NAMALWA (cell line): ENCODE measurements at regions not wholly inside any gene's neighbourhood (a gene's known extent, or its start where the extent isn't known, plus 50 kb on each side); places are given as distances from the start of the nearest gene placed in this dataset.

Experiments
- DNase-seq: peaks from one replicate; pipeline ENCODE4 v3.0.0-alpha.2; 2015; ENCODE audit warnings: low spot score

DNA sequence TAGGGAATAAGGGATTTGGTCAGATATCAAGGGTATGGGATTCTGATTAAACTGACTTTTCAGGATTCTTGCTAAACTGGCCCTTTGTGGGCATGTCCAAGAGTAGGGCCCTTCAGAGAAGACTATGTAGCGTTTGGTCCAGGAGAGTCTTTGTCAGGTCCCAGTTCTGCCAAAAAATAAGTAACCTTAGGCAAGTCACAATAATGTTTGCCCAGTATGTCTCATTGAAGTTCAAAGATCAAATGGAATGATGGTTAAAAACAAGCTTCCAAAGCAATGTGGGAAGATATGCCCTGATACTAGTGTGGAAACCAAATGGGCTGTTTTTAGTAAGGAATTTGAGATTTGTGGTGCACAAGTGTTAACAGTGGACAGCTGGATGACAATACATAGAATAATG, 454.4 kb downstream of the WDR72 start:
- DNase-seq = no peak

DNA sequence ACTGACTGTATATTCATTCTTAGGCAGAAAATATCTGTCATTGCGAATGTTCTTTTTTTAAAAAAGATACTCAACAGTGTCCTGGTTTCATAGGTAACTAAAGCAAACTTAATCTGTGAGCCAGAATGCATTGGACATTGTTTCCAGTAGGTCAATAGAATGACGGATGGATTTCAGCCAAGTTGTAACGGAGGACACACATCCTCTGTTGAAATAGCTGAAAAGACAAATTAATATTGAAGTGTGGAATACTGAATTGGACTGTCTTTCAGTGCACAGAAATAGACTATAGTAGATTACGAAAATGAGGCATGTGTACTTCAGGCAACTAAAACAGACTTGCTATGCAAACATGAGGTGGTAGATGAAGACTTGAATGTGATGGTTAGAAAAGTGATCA, 461.6 kb downstream of the WDR72 start:
- no peak for DNase-seq

DNA sequence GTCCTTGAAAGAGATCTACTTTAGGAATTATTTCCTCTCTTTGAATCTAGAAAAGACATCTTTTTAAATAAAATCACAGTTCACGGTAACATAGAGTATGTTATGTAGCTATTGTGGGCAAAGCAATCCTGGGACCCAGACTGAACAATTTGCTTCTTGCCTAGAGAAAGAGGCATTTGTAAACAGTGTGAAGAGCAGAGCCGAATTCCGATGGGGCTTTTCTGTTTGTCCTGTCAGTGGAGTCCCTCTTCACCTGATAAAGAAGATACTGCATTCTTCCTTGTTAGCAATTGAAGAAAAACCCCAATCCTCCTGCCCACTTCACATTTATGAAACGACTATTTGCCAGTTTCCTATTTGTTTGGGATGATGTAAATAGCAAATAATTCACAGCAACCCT, 462.9 kb downstream of the WDR72 start:
- DNase-seq = no peak

DNA sequence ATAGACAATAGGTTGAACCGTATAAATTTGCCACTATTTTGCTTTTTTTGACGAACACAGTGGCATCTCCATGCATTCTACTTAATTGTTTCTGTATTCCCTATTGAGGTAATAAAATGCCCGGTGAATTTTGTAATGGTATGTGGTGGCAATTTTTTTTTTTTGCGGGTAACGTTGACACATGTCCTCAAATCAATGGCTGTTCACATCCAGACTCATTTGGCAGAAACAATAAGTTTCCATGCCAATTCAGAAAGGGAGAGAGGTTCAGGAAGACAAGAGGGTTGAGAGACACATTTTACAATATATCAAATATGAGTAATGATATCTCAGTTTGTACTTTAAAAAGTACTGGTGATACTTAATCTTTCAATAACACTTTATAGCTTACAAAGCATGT, 463.9 kb downstream of the WDR72 start:
- DNase-seq = no peak

DNA sequence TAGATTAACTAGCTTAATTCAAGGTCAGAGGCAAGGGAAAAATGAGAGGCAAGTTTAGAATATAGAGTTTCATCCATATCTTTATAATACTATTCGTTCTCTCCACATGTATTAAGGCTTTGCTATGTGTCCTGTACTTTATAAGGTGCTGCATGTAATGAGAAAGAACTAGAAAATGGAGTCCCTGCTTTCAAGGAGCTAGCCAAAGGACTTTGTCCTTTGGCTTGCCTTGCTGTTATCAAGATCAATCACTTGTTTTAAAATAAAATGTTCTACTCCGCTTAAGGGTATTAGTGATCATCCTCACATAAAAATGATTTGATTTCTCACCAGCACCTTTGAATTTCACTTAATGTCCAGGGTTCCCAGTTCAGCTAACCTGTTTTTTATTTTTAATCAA, 470.9 kb downstream of the WDR72 start:
- no peak for DNase-seq

DNA sequence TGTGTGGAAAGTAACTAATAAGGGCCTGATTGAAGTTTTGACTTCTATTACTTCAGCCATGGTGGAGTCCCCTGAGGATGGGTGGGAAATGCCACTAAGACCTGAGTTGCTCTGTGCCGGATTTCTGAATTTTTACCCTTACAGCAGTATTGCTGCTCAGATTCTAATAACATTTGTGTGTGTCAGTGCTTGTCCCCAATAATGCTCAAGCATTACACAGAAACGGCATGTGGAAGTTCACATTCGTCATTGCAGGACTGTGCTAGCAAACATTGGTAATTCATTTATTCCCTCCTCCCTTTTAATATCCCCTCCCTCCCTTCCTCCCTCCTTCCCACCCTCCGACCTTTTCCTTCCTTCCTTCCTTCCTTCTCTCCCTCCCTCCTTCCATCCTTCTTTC, 484.5 kb upstream of the ONECUT1 start:
- no peak for DNase-seq

DNA sequence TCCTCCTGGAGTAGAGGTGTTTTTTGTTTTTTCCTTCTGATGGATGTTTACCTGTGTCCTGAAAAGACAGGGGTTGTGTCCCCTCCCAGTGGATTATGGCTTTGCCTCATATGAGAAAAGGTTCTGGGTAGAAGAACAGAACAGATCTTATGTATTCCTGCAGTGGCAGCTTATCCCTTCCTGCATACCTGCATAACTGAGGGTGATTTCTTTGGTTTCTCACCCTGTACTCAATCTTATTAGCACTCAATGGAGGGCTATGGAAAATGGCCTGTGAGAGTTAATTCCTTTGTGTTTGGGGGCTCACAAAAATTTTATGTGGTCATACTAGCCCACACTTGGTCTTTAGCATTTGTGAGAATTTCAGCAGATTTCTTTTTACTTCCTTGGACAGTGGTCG, 482.0 kb upstream of the ONECUT1 start:
- no peak for DNase-seq

DNA sequence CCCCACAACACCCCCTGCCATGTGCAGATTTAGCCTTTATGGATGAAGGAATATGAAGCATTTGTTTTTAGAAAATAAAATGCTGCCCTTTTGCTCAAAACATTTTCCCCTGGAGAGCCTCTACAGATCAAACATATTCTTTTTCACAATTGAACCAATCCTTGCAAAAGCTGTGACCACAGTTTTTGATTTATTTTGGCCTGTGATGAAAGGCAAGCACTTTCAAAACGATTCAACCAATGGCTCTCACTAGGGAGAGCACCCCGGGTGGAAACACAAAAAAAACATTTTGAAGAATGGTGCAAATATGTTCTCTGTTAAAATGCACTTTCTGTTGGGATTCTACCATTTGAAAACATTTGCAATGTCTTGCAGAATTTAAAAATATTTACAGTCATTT, 476.0 kb upstream of the ONECUT1 start:
- no peak for DNase-seq

DNA sequence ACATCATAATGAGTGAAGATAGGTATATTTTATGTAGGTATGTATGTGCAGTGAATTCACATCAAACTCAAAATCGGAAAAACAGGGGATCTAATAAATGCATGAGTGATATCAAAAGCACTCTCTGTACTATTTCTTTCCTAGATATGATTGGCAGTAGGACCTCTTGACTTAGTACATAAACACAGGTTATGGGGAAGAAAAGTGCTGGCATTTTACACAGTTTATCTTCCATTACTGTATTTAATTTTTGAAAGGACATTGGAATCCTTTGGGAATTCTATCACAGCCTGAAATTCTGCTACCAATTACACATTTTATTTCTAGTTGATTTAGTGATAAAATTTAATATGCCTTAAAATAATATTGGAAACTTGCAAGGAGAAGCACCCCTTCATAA, 470.5 kb upstream of the ONECUT1 start:
- no peak for DNase-seq

DNA sequence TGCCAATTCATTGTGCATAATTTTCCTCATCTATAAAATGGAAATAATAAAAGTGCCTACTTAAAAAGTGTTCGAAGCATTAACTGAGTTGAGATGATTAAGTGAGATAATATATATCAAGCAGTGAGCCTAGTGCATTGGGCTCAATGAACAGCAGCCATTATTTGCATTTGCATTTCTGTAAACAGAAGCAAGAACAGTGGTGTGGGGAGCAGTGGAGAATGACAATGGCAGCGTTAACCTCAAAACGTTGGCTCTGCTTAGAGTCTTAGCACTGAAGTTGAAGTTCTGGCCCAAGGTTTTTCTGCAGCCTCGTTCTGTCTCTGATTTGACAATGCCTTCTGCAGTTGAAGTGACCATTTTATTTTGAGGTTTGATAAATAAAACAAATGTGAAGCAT, 466.3 kb upstream of the ONECUT1 start:
- DNase-seq = no peak

DNA sequence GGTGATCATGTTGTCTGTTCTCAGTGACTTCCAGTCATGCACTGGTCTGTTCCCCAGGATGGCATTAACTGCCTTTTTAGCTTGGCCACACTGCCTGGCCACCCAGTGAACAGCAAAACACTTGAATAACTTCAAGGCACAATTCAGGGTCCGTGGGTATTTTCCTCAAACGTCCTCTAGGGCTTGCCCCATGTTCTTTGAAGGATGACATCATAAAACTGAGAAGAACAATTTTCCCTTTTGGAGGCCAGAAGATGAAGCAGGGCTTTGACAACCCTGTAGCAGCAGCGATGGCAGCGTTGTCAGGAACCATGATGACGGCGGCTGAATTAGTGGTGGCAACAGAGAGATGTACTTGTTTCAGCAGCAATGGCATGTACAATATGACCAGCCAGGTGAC, 465.9 kb upstream of the ONECUT1 start:
- DNase-seq = peak; percentile 2

DNA sequence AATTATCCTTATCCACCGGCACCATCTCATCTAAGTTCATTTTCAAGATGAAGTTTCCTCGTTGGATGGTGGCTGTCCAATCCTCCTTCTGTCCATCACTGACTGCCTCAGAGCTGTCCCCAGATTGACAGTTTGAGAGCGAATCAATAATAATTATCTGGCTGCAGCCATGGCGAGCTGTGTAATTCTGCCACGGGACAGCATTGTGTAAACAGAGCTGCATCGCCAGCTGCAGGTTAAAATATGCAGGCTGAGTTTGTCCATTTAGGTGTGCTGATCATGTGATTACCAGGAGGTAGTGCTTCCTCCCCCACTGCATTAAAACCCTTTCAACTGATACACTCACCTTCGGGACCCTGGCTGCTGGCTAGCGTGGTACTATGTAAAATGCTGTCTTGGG, 461.9 kb upstream of the ONECUT1 start:
- no peak for DNase-seq

DNA sequence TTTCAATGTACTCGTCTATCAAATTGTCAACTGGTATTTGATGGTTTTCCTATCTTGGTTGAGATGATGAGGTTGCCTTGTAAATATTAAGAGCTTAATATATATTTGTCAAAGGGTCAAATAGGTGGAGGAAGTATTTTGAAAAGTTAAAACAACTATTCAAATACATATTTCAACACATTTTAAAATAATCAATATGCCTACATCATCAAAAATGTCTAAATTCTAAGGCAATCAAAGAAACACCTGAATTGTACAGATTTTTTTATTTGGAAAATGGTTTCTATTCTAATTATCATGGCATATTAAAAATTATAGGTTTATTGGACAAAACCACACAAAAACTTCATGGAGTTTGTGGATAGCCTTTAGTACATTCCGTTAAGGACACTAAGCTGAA, 461.4 kb upstream of the ONECUT1 start:
- DNase-seq = no peak

DNA sequence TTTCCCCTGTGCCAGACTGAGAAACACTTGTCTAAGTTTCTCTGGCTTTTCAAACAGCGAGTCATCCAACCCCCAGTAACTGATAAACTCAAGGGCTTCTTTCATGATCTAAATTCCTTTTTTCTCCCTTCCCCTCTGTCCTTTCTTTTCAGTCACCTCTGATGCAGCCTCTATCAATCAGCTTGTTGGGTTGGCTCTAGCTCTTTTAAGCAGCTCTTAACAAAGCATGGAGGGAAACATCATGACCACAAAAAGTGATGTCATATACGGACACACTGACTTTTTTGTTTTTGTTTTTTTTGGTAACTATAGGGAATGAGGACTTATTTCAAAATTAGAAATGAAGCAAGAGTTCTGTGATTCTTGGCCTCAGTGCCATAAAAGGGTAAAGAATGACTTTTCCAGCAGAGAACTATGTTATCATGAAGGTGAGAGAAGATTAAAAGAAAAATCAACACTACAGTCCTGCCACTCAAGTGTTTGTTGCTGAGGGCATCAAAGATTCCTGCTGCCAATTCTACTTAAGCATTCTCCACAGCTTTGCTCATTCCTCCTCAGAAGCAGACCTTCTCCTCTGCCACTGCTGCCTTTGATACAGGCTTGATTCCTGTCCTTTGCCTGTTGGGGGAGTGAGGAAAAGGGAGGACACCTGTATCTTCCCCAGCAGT, 457.0 kb upstream of the ONECUT1 start:
- DNase-seq = no peak

DNA sequence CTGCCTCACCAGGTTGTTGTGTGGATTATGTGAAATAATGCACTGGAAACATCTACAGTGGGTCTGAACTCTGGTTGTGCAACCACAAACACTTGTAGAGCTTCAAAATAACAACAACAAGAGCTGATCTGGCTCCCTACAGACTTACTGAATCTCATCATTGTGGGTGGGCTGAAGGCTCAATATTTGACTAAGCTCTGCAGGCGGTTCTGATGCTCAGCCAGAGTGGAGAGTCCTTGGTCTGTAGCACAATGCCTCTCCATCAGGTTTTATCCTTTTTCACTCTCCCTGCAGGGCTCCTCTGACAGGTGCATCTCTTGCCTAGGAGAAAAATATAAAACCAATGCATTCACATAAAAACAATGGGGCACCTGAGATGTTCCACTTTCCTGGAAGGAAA, 456.3 kb upstream of the ONECUT1 start:
- no peak for DNase-seq

DNA sequence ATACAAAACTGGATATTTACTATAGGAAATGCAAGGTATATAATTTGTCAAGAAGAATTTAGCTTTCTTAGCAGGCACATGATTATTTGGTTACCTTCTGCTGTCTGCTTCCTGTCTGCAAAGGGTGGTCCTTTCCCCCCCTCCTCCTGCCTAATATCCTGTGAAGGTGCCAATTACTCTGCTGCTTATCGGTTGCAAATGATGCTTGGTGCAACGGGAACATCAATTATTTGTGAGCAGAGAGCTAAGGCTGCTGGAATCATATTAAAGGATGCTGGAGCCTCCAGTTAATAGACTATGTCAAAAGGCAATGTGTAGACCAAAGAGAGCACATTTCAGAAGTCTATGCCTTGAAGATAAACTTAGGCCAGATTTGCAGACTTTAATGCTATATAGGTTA, 443.7 kb upstream of the ONECUT1 start:
- no peak for DNase-seq

DNA sequence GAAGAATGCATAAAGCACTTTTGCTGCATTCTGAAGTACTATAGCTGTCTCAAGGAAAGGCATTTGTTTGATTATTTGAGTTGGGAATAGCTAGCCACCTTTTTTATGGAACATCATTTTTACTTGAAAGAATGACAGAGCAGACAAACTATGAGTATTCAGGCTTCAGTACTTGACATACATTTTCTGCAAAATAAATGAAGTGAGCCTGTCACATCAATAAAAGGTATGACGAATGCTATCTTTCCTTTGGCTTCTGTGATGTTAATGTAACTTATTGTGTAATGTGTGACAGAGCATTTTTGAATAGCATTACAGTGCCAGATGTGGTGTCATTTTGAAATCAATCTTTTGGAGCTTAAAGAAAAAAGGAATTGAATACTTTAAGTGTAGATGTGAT, 440.3 kb upstream of the ONECUT1 start:
- DNase-seq = no peak

DNA sequence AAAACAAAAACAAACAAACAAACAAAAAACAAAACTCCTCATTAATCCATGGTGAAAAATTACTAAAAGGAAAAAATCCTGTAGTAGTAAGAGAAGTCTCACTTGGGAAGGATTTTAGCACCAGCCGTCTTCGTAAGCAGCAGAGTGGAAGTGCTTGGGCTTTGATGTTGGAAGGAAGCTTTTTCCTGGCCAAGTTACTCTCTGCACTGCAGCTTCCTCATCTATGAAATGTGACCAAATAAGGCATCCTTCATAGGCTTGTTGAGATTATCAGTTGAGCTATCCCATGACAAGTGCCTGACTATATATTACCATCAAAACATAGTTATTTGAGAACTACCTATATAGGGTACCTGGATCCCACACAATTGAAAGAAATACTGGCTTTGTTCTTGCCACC, 436.4 kb upstream of the ONECUT1 start:
- no peak for DNase-seq

DNA sequence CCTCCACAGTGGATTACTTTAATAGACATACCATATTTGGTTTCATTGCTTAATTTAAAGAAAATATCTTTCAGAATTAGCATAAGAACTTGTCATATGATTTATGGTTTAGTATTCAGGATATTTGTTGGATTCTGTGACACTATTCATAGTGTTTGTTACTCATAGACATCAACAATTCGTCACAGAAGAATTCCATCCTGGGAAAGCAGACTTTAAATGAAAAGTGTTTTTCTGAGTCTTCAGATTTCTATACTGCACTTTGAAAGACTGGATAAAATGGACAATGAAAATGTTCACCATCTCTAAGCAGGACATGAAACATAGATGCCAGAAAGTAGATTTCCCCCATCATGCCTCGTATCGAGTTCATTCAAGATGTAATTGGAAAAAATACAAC, 435.6 kb upstream of the ONECUT1 start:
- no peak for DNase-seq

DNA sequence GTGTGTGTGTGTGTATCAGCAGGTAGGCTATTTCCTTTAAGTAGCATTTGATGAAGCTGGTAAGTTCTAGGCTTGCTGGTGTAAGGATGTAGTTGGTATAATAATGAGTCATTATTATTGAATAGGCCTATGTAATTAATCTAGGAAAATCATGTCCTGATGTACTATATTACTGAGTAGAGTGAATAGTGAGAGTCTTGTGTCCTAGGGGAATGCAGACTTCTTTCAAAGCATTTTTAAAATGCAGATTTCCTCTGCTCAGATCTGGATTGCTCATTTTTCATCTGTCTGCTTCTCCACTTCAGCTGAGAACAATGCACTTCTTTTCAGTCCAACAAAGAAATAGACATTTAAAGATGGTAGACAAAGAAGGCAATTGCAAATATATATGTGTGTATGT, 434.2 kb upstream of the ONECUT1 start:
- no peak for DNase-seq

DNA sequence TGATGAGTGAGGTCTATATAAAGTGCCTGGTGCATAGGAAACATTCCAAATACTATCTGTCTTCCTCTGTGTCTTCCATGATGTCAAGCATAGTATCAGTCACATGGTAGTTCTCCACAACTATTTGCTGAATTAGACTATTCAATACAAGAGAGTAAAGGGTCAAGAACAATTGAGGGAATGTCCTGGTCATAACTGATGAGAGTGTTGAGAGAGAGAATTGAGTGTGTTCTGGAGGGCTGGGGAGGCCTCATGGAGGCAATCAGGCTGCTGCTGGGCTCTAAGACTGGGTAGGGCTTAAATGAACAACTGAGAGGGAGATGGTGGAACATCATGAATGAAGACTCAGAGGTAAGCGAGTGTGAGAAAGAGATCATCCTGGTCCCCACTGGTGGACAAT, 433.7 kb upstream of the ONECUT1 start:
- no peak for DNase-seq

DNA sequence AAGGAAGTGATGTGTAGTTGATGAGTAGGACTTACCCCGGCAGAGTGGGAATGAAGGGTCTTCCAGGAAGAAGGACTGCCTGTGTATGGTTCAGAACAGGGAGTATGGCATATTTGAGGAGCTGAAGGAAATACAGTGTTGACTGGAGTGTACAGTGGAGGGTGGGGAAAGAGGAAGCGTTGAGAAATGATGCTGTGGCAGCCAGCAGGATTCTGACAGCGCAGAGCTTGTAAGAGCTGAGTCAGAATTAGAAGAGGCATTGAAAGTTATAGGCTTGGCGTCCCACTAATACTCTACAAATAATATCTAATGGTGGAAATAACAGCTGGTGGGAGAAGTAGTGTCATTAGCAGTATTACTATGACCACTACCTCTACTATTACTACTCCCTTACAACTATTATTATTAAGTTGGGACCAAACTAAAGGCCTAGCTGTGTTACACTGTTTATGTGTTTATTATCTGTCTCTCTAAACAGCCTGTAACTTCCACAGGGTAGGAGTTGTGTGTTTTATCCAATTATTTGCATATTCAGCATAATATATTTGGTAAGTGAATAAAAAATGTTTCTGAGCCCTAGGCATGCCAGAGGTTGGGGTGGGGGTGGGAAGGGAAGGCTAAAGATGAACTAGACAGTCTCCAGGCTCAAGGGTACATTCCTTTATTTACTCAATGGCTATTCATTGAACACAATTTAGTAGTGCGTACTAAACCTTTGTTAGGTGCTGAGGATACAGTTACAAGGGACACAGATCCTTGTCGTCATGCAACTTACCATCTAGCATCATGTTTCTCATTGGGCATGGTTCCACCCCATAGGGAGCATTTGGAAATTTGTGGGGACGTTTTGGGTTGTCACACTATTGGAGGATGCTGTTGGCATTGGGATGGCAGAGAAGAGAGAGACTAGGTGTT, 428.8 kb upstream of the ONECUT1 start:
- no peak for DNase-seq

DNA sequence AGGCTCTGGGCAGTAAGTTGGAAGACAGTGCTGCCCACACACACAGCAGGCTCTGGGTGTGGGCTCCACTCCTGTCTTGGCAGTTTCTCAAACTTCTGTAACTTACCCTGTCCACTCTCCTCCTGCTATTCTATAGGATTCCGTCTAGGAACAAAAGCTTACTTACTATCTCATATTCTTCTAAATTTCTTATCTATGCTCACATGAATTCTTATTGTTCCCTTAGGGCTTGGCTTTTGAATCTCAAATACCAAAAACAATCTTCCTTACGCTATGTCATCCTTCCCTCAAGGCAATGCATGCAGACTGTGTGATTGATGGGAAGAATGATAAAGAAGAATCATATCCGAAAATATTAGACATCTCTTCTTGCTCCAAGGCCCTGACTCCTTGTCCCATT, 425.9 kb upstream of the ONECUT1 start:
- DNase-seq = no peak

DNA sequence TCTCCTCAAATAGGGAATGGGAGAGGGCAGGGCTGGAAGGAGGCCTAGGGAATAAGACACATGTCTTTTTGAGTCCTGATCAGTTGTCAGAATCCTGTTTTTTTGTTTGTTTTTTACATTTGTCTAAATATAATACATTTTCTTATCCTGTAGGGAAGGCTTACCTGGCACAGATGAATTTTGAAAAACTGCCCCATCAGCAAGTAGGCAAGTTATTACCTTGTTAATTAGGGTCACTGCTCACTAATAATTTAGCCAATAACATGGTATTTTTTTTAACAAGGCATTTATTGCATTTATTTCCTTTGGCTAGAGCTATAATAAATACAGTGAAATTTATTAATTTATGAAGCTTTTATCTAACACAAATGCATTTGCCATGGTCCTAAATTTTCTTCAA, 423.2 kb upstream of the ONECUT1 start:
- DNase-seq = no peak
